Spleen (tissue), 11 donors: ENCODE measurements at regions not wholly inside any gene's neighbourhood (a gene's known extent, or its start where the extent isn't known, plus 50 kb on each side); places are given as distances from the start of the nearest gene placed in this dataset.

ENCODE experiments used
- DNase-seq: peaks from one replicate; pipeline ENCODE4 v3.0.0-alpha.2; 2020
- H3K27ac ChIP-seq, 8 donors: fragments of 200-600 bp; sonication (generic) in 7 of 8; 1 replicate in 4 of 8; 2 replicates in 4 of 8; pipeline versions ENCODE4 v1.5.0 to v1.8.0; 2016 to 2021; ENCODE audit warnings: inconsistent platforms in 4 of 8, mild to moderate bottlenecking in 4 of 8, moderate library complexity in 1 of 8
- H3K27me3 ChIP-seq, 7 donors: fragments of 200-600 bp; sonication (generic) in 6 of 7; replicated peaks in 1 of 7; 1 replicate in 4 of 7; 2 replicates in 3 of 7; pipeline versions ENCODE4 v1.5.0 to v1.8.0; 2016 to 2021; ENCODE audit warnings: inconsistent platforms in 3 of 7, mild to moderate bottlenecking in 1 of 7
- H3K36me3 ChIP-seq, 6 donors: fragments of 200-600 bp; sonication (generic) in 5 of 6; 1 replicate in 4 of 6; 2 replicates in 2 of 6; pipeline versions ENCODE4 v1.5.0 to v1.8.0; 2016 to 2021; ENCODE audit warnings: inconsistent platforms in 2 of 6
- H3K4me1 ChIP-seq, 6 donors: fragments of 200-600 bp; sonication (generic) in 5 of 6; 1 replicate in 3 of 6; 2 replicates in 3 of 6; pipeline versions ENCODE4 v1.5.0 to v1.8.0; 2016 to 2021; ENCODE audit warnings: inconsistent platforms in 3 of 6
- H3K4me3 ChIP-seq, 8 donors: fragments of 200-600 bp; sonication (generic) in 7 of 8; 1 replicate in 4 of 8; 2 replicates in 4 of 8; pipeline versions ENCODE4 v1.5.0 to v1.8.0; 2016 to 2021; ENCODE audit warnings: inconsistent platforms in 4 of 8, mild to moderate bottlenecking in 4 of 8, moderate library complexity in 2 of 8
- H3K9me3 ChIP-seq, 8 donors: fragments of 200-600 bp; sonication (generic) in 7 of 8; 1 replicate in 4 of 8; 2 replicates in 4 of 8; pipeline versions ENCODE4 v1.5.0 to v1.8.0; 2016 to 2021; ENCODE audit warnings: inconsistent platforms in 4 of 8
- POLR2A ChIP-seq, 3 donors: fragments of 450-650 bp; IDR thresholded peaks; one replicate each; pipeline ENCODE4 v1.5.1; 2017; ENCODE audit warnings: antibody characterized with exemption in 3 of 3, mild to moderate bottlenecking in 1 of 3
- POLR2AphosphoS5 ChIP-seq, 3 donors: sonication (generic); formaldehyde crosslinking; IDR thresholded peaks; one replicate each; pipeline ENCODE4 v1.5.1; 2017; ENCODE audit warnings: antibody characterized with exemption in 3 of 3
- WGBS, 5 donors: extraction: QIAGEN DNeasy Blood & Tissue Kit in 3 of 5; methylation state at CpG; one replicate each; pipeline versions ENCODE4 v1.1.5 to v1.1.7; 2013 to 2018; 5-methylcytosine and 5-hydroxymethylcytosine counted together
- intact Hi-C: fragments of 100-400 bp; cut with DNase I; formaldehyde crosslinking; loops from one replicate; pipeline ENCODE4 v1.15.0; 2023; ENCODE audit warnings: low total_unique reads
- TF ChIP-seq, protein P1 (sequence below), 11 experiments: fragments of 200-600 bp in 7 of 11; fragments of 450-650 bp in 4 of 11; sonication (generic) in 4 of 11; IDR thresholded peaks in 8 of 11; conservative IDR thresholded peaks in 3 of 11; 1 replicate in 7 of 11; 2 replicates in 4 of 11; pipeline versions ENCODE4 v1.4.0 to v1.8.0; 2016 to 2021; ENCODE audit warnings: antibody characterized with exemption in 11 of 11, inconsistent platforms in 4 of 11, mild to moderate bottlenecking in 1 of 11
- donor health status: healthy with polysubstance abuse.
- donor health status: DM: no; HTN: no; CAD: no; lungs with moderate emphysema.
- donor health status: DM: no; HTN: no; CAD: no.
- donor health status: Bipolar disorder and iron deficiency.
- donor health status: healthy.
- donor health status: DM: no; HTN: no; CAD: no.
- donor health status: DM: yes; HTN: yes; CAD: no.

DNA sequence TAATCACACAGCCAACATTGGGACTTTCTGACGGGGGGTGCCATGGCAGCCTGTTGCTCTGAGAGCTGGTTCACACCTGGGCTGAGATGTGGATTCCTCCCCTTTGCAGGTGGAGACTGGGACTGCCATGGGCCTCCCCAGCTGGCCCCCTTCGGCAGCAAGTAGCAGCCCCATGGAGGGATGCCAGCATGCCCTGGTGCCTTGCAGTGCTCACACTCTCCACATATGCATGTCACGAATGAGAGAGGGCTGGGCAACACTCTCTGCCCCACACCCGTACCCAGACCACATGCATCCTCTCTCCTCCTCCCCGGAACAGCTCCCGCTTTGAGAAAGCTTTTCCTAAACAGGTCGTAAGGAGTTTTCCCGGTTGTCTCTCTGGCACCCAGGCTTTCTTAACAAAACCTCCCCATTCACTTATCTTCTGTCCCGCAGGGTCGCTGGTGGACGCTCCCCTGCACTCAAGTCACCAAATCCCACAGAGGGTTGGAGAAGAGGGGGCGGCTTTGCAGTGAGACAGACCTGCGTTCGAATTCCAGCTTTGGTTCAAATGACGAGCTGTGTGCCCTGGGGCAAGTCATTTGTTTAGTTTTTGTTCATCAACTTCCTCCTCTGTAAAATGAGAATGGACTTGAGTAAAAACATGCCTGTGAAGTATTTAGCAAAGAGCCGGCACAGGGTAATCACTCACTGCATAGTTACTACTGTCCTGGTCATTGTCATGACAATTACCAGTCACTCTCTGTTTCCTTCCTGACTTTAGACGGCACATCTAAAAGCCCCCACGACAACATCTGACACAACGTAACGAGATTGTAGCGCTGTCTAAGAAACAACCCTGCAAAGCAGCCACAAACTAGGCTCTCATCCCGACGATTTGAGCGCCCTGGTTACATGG is 231.3 kb upstream of the B3GAT1 start:
- WGBS, 5 donors, result 47 to 53% (median 48%) methylated on average over 24 of the region's 24 CpGs
- no peaks in the 10 kb centered on the region for H3K4me1 ChIP-seq
- peak; percentile 67 for DNase-seq

DNA sequence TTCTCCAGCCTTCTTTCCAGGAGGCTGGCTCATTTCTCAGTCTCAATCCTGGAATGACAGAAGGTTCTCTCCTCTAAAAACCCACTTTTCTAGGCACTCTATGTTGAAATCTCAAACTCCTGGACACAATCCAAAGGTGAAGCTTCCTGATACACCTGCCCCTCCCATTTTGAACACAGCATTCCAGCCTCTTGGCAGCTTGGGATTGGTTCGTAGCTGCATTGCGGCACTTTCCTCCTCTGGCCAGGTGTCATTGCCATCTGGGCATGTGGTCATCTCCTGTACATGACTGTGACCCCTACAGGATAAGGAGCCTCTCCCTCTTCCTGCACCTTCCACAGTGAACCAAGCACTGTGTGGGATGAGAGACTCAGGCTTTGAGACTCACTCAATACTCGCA is 230.2 kb upstream of the B3GAT1 start:
- no peak overlapping the region for H3K27ac ChIP-seq
- peaks cover 0 to 78% (median 4%) of the 10 kb centered on the region in 7 donors for H3K27me3 ChIP-seq
- no peaks in the 10 kb centered on the region for H3K9me3 ChIP-seq
- H3K4me3 ChIP-seq, result no peak overlapping the region
- intact Hi-C loops, result no loop called here
- no peaks in the 10 kb centered on the region for H3K4me1 ChIP-seq
- TF ChIP-seq POLR2AphosphoS5 (IDR thresholded peaks at IDR 0.05) (no peak), POLR2A (IDR thresholded peaks at IDR 0.05) (no peak)
- TF ChIP-seq, protein P1, sequence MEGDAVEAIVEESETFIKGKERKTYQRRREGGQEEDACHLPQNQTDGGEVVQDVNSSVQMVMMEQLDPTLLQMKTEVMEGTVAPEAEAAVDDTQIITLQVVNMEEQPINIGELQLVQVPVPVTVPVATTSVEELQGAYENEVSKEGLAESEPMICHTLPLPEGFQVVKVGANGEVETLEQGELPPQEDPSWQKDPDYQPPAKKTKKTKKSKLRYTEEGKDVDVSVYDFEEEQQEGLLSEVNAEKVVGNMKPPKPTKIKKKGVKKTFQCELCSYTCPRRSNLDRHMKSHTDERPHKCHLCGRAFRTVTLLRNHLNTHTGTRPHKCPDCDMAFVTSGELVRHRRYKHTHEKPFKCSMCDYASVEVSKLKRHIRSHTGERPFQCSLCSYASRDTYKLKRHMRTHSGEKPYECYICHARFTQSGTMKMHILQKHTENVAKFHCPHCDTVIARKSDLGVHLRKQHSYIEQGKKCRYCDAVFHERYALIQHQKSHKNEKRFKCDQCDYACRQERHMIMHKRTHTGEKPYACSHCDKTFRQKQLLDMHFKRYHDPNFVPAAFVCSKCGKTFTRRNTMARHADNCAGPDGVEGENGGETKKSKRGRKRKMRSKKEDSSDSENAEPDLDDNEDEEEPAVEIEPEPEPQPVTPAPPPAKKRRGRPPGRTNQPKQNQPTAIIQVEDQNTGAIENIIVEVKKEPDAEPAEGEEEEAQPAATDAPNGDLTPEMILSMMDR (IDR thresholded peaks at IDR 0.05 in 8 of 11, conservative IDR thresholded peaks at IDR 0.05 in 3 of 11), result no peak
- H3K36me3 ChIP-seq, result no peaks in the 10 kb centered on the region
- DNase-seq, result no peak
- WGBS, 5 donors, result 83 to 96% (median 84%) methylated on average over 3 of the region's 3 CpGs

More for the DNA sequence above, 231.3 kb upstream of the B3GAT1 start:
- no peak overlapping the region for H3K4me3 ChIP-seq
- no peak overlapping the region for H3K27ac ChIP-seq
- TF ChIP-seq, protein P1 (IDR thresholded peaks at IDR 0.05 in 8 of 11, conservative IDR thresholded peaks at IDR 0.05 in 3 of 11), result no peak
- TF ChIP-seq POLR2A (IDR thresholded peaks at IDR 0.05) (no peak), POLR2AphosphoS5 (IDR thresholded peaks at IDR 0.05) (no peak)
- intact Hi-C loops, result no loop called here
- peaks cover 0 to 77% (median 4%) of the 10 kb centered on the region in 7 donors for H3K27me3 ChIP-seq
- no peaks in the 10 kb centered on the region for H3K36me3 ChIP-seq
- H3K9me3 ChIP-seq, result no peaks in the 10 kb centered on the region

DNA sequence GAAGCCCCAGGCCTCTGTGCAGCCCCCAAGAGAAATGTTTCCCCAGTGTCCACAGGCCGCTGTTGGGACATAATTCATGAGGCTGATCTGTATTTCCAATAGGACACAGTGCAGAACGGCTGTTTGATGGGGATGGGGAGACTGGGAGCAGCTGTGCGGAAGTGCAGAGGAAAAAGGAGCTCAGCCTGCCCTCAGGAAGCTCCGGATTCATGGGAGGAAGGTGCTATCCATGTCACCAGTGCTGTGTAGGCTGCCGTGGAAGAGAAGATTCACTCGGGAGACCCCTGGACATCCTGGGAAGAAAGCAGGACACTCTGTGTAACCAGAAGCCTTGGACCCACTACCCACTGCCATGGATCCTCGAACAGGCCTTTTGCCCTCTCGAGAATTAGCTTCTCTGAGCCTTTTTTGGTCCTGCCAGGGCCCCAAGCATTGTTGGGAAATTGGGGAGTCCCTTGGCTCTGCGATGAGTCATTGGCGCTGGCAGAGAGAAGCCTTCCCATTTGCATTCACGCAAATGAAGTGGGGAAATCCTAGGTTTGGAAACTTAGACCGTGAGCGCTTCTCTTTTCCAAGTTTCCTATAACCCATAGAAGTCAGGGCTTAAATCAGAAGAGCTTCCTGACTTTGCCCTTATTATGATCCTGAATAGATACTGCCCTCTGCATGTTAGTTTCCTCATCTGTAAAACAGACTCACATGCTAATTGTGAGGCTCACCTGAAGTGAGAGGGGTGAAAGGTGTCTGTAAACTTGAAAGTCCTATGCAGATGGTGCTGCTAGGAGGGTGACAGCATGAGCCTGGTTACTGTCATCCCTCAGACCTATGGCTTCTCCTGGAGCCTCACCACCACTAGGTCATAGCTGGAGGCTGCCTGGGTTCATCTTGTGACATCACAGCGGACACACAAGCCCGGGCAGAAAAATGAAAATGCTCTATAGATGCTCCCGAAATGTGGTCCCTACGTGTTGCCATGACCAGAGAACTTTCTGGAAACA is 229.2 kb upstream of the B3GAT1 start:
- WGBS, 5 donors, result 73 to 83% (median 74%) methylated on average over 17 of the region's 17 CpGs
- no peak for DNase-seq
- TF ChIP-seq, protein P1 (IDR thresholded peaks at IDR 0.05 in 8 of 11, conservative IDR thresholded peaks at IDR 0.05 in 3 of 11), result no peak
- TF ChIP-seq POLR2AphosphoS5 (IDR thresholded peaks at IDR 0.05), result no peak
- TF ChIP-seq POLR2A (IDR thresholded peaks at IDR 0.05), result no peak

More for the DNA sequence above, 229.2 kb upstream of the B3GAT1 start:
- intact Hi-C loops, result no loop called here
- H3K27me3 ChIP-seq, result peaks cover 0 to 74% (median 4%) of the 10 kb centered on the region in 7 donors
- H3K27ac ChIP-seq, result no peak overlapping the region
- no peak overlapping the region for H3K4me3 ChIP-seq
- H3K36me3 ChIP-seq, result no peaks in the 10 kb centered on the region
- H3K4me1 ChIP-seq, result no peaks in the 10 kb centered on the region
- no peaks in the 10 kb centered on the region for H3K9me3 ChIP-seq
